ENCODE measurements at regions not wholly inside any gene's neighbourhood (a gene's known extent, or its start where the extent isn't known, plus 50 kb on each side); places are given as distances from the start of the nearest gene placed in this dataset.

- no peak overlapping the region for H3K4me3 ChIP-seq
- TF ChIP-seq, protein P1, sequence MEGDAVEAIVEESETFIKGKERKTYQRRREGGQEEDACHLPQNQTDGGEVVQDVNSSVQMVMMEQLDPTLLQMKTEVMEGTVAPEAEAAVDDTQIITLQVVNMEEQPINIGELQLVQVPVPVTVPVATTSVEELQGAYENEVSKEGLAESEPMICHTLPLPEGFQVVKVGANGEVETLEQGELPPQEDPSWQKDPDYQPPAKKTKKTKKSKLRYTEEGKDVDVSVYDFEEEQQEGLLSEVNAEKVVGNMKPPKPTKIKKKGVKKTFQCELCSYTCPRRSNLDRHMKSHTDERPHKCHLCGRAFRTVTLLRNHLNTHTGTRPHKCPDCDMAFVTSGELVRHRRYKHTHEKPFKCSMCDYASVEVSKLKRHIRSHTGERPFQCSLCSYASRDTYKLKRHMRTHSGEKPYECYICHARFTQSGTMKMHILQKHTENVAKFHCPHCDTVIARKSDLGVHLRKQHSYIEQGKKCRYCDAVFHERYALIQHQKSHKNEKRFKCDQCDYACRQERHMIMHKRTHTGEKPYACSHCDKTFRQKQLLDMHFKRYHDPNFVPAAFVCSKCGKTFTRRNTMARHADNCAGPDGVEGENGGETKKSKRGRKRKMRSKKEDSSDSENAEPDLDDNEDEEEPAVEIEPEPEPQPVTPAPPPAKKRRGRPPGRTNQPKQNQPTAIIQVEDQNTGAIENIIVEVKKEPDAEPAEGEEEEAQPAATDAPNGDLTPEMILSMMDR (IDR thresholded peaks at IDR 0.05) = no peak
- H3K27ac ChIP-seq = no peak overlapping the region
- DNase-seq (ENCODE audit: low spot score) = no peak
These were observed 379.6 kb downstream of the FOXA2 start for GRCh38 chr20:22204801-22205200.

DNA sequence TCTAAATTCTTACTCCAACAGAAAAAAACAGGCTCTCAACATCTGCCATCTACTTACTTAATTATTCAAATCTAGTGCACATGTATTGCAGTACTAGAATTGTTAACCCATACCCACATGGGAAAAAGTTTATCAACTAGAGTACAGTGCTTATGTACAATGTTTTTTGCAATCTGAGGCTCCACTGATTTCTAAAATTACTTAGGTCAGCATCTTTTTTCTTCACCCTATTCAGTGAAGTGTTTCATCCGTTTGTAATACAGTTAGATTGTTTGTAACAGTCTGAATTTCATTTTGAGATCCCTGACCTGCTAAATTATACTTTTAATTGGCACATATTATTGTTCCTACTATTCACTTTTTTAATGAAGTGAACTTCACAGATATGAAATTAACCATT, 402.2 kb downstream of the FOXA2 start:
- TF ChIP-seq, protein P1 (IDR thresholded peaks at IDR 0.05) = no peak
- DNase-seq (ENCODE audit: low spot score) = no peak
- Histone ChIP-seq H3K27ac (no peak overlapping the region), H3K4me3 (no peak overlapping the region)

DNA sequence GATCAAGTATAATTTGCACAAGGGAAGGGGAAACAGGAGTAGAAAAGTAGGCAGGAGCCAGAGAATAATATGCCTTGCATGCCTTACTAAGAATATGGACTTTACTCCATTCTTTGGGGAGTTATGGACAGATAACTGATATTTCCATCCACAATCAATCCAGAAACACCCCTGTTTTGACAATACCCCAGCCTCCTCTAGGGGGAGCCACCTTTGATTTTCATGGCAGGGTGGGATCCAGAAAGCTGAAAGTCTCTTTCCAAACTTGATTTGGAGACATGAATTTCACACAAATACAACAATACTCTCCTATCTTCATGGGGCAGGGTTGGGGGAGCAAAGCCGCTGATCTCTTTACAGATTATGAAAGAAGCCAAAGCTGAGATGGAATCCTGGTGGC, 404.1 kb downstream of the FOXA2 start:
- TF ChIP-seq, protein P1 (IDR thresholded peaks at IDR 0.05) = no peak
- DNase-seq (ENCODE audit: low spot score) = no peak
- no peak overlapping the region for H3K4me3 ChIP-seq
- H3K27ac ChIP-seq = no peak overlapping the region

DNA sequence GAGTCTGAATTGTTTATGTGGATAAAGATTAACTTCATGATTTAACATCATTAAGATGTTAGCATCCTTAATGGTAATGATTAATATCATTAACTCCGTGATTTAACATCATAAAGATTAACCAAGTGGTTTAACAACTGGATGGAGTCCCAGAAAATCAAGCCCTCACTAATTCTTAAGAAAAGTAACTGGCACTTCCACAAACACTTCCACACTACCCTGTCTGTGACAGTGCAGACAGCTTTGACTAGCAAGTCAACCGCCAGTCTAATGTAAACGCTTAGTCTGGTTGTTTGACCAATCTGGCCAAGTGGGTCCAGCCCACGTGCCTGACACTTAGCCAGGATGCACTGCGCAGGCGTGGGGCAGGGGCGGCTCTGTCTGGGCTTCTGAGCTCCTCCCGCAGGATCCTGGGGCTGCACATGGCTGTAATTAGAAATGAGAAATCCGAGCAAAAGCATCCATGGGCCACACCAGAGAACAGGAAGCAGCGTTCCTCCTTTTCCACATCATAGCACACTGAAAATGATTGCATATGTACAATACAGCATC, 424.2 kb downstream of the FOXA2 start:
- Histone ChIP-seq H3K27ac (no peak overlapping the region), H3K4me3 (no peak overlapping the region)
- no peak for DNase-seq (ENCODE audit: low spot score)
- TF ChIP-seq, protein P1 (IDR thresholded peaks at IDR 0.05) = no peak

- Histone ChIP-seq H3K27ac (no peak overlapping the region), H3K4me3 (no peak overlapping the region)
- no peak for DNase-seq (ENCODE audit: low spot score)
- TF ChIP-seq, protein P1 (IDR thresholded peaks at IDR 0.05) = no peak
These were observed 425.1 kb downstream of the FOXA2 start for GRCh38 chr20:22159276-22159675.

GRCh38 chr20:22127587-22127986, 422.1 kb downstream of the PAX1 start:
- TF ChIP-seq, protein P1 (IDR thresholded peaks at IDR 0.05) = no peak
- no peak overlapping the region for H3K4me3 ChIP-seq
- H3K27ac ChIP-seq = no peak overlapping the region
- DNase-seq (ENCODE audit: low spot score) = no peak

DNA sequence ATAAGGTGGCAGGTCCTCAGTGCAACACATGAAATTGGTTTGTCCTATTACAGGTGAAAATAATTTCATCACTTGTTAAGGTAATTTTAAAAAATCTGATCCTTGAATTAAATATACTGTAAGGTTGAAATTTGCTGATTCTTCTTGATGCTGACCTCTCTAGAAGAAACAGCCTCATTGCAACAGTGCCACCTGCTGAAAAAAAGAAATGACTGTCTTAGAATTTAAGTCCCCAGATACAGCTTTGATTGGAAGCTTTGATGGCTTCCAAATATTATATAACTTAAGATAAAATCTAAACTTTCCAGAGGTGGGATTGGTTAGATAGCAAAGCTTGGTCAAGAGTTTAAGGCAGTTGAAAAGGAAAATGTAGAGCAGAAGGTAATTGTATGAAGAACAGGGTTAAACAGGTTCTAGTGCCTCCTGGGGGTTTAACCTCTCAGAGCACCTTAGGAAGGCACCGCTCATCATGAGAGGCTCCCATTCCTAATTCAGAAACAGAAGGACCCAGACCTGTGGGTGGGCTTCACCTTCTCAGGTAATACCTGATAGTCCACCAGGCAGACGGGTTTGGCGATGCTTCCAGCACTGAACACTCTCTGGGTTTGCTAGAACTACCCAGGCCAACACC, 401.0 kb downstream of the PAX1 start:
- DNase-seq (ENCODE audit: low spot score) = no peak
- no peak overlapping the region for H3K27ac ChIP-seq
- TF ChIP-seq, protein P1 (IDR thresholded peaks at IDR 0.05) = peak; percentile 27
- no peak overlapping the region for H3K4me3 ChIP-seq

All from coronary artery (tissue), 2 donors.